Activated T-cell treated with anti-CD3 and anti-CD28 coated beads, Interleukin-2, amount 50 U/mL, for 4 hours (primary cell): ENCODE measurements at regions not wholly inside any gene's neighbourhood (a gene's known extent, or its start where the extent isn't known, plus 50 kb on each side); places are given as distances from the start of the nearest gene placed in this dataset.
"Not testable (repeated sequence)": the region's sequence is repeated elsewhere in the genome, so short reads cannot be mapped to it uniquely, and the experiment has no call there.

Experiments
- ATAC-seq, 2 donors: fragments of 200-7000 bp; cut with Tn5 transposase; one replicate each; pipeline ENCODE4 v1.10.0; 2021
- DNase-seq: peaks from one replicate; pipeline ENCODE4 v3.0.0-alpha.2; 2020
- H3K27me3 Mint-ChIP-seq: one replicate; pipeline ENCODE4 v1.8.0; 2021; ENCODE audit warnings: low read depth, mixed read lengths
- H3K36me3 Mint-ChIP-seq: one replicate; pipeline ENCODE4 v1.8.0; 2022; ENCODE audit warnings: mixed read lengths; ENCODE audit not compliant: insufficient read depth
- H3K4me1 Mint-ChIP-seq: one replicate; pipeline ENCODE4 v1.8.0; 2021; ENCODE audit warnings: low read depth, mixed read lengths
- H3K4me3 Mint-ChIP-seq: one replicate; pipeline ENCODE4 v1.8.0; 2021; ENCODE audit warnings: mild to moderate bottlenecking, moderate library complexity, mixed read lengths
- H3K9me3 Mint-ChIP-seq: one replicate; pipeline ENCODE4 v1.8.0; 2021; ENCODE audit warnings: mixed read lengths

- no peaks in the 10 kb centered on the region for H3K36me3 Mint-ChIP-seq
- H3K27me3 Mint-ChIP-seq, result peaks cover 6% of the 10 kb centered on the region
- no peaks in the 10 kb centered on the region for H3K4me1 Mint-ChIP-seq
- no peak overlapping the region for H3K4me3 Mint-ChIP-seq
- ATAC-seq, result peak in 1 of 2 donors; percentile 18
- DNase-seq, result no peak
- H3K9me3 Mint-ChIP-seq, result no peaks in the 10 kb centered on the region
Observed at GRCh38 chr14:71238835-71239234, 331.6 kb downstream of the PCNX1 start.

GRCh38 chr14:71240171-71240570 lies 332.9 kb downstream of the PCNX1 start:
- no peak for DNase-seq

GRCh38 chr14:71240866-71241520 lies 333.7 kb downstream of the PCNX1 start:
- Mint-ChIP-seq H3K4me3 (no peak overlapping the region), H3K9me3 (no peaks in the 10 kb centered on the region), H3K27me3 (peaks cover 6% of the 10 kb centered on the region), H3K4me1 (peaks cover 8% of the 10 kb centered on the region), H3K36me3 (no peaks in the 10 kb centered on the region)
- DNase-seq (no peak), ATAC-seq (no peak)

More at GRCh38 chr14:71240171-71240570, 332.9 kb downstream of the PCNX1 start:
- ATAC-seq, result no peak
- Mint-ChIP-seq H3K4me1 (peaks cover 2% of the 10 kb centered on the region), H3K9me3 (no peaks in the 10 kb centered on the region), H3K27me3 (peaks cover 6% of the 10 kb centered on the region), H3K36me3 (no peaks in the 10 kb centered on the region), H3K4me3 (no peak overlapping the region)

GRCh38 chr14:71242237-71242748 lies 335.0 kb downstream of the PCNX1 start:
- no peak for DNase-seq
- ATAC-seq, result no peak
- Mint-ChIP-seq H3K4me3 (no peak overlapping the region), H3K27me3 (peaks cover 4% of the 10 kb centered on the region), H3K36me3 (no peaks in the 10 kb centered on the region), H3K9me3 (peaks cover 3% of the 10 kb centered on the region), H3K4me1 (peaks cover 19% of the 10 kb centered on the region)

GRCh38 chr14:71243697-71244096 lies 336.4 kb downstream of the PCNX1 start:
- no peak for ATAC-seq
- Mint-ChIP-seq H3K9me3 (peaks cover 10% of the 10 kb centered on the region), H3K27me3 (no peaks in the 10 kb centered on the region), H3K4me3 (no peak overlapping the region), H3K36me3 (no peaks in the 10 kb centered on the region), H3K4me1 (peaks cover 19% of the 10 kb centered on the region)
- no peak for DNase-seq

GRCh38 chr14:71244341-71244740 lies 337.1 kb downstream of the PCNX1 start:
- H3K9me3 Mint-ChIP-seq, result peaks cover 10% of the 10 kb centered on the region
- H3K27me3 Mint-ChIP-seq, result no peaks in the 10 kb centered on the region
- ATAC-seq (no peak), DNase-seq (no peak)
- no peak overlapping the region for H3K4me3 Mint-ChIP-seq
- H3K4me1 Mint-ChIP-seq, result peaks cover 19% of the 10 kb centered on the region
- no peaks in the 10 kb centered on the region for H3K36me3 Mint-ChIP-seq

GRCh38 chr14:71245659-71246361 lies 338.6 kb downstream of the PCNX1 start:
- H3K4me3 Mint-ChIP-seq, result no peak overlapping the region
- DNase-seq, result no peak
- H3K27me3 Mint-ChIP-seq, result no peaks in the 10 kb centered on the region
- H3K36me3 Mint-ChIP-seq, result no peaks in the 10 kb centered on the region
- H3K9me3 Mint-ChIP-seq, result peaks cover 15% of the 10 kb centered on the region
- peak; percentile 32 to 48 for ATAC-seq
- peaks cover 25% of the 10 kb centered on the region for H3K4me1 Mint-ChIP-seq

GRCh38 chr14:71246539-71246938 lies 339.3 kb downstream of the PCNX1 start:
- Mint-ChIP-seq H3K36me3 (no peaks in the 10 kb centered on the region), H3K4me1 (peaks cover 25% of the 10 kb centered on the region), H3K27me3 (no peaks in the 10 kb centered on the region), H3K9me3 (peaks cover 15% of the 10 kb centered on the region), H3K4me3 (no peak overlapping the region)
- no peak for ATAC-seq
- DNase-seq, result no peak

- DNase-seq (no peak), ATAC-seq (no peak)
- no peaks in the 10 kb centered on the region for H3K36me3 Mint-ChIP-seq
- peaks cover 25% of the 10 kb centered on the region for H3K4me1 Mint-ChIP-seq
- no peaks in the 10 kb centered on the region for H3K27me3 Mint-ChIP-seq
- peaks cover 15% of the 10 kb centered on the region for H3K9me3 Mint-ChIP-seq
- H3K4me3 Mint-ChIP-seq, result no peak overlapping the region
Observed at GRCh38 chr14:71247106-71247505, 339.8 kb downstream of the PCNX1 start.

- Mint-ChIP-seq H3K9me3 (peaks cover 15% of the 10 kb centered on the region), H3K27me3 (no peaks in the 10 kb centered on the region), H3K4me3 (no peak overlapping the region), H3K36me3 (no peaks in the 10 kb centered on the region), H3K4me1 (peaks cover 25% of the 10 kb centered on the region)
- ATAC-seq, result no peak
- DNase-seq, result no peak
Observed at GRCh38 chr14:71248194-71248593, 340.9 kb downstream of the PCNX1 start.

- H3K36me3 Mint-ChIP-seq, result no peaks in the 10 kb centered on the region
- no peaks in the 10 kb centered on the region for H3K27me3 Mint-ChIP-seq
- H3K4me1 Mint-ChIP-seq, result peaks cover 23% of the 10 kb centered on the region
- no peak overlapping the region for H3K4me3 Mint-ChIP-seq
- peaks cover 15% of the 10 kb centered on the region for H3K9me3 Mint-ChIP-seq
- DNase-seq, result no peak
- ATAC-seq, result no peak
Observed at GRCh38 chr14:71250347-71250746, 343.1 kb downstream of the PCNX1 start.

- ATAC-seq (no peak), DNase-seq (no peak)
- no peaks in the 10 kb centered on the region for H3K27me3 Mint-ChIP-seq
- peaks cover 15% of the 10 kb centered on the region for H3K9me3 Mint-ChIP-seq
- H3K4me1 Mint-ChIP-seq, result peaks cover 18% of the 10 kb centered on the region
- no peak overlapping the region for H3K4me3 Mint-ChIP-seq
- H3K36me3 Mint-ChIP-seq, result no peaks in the 10 kb centered on the region
Observed at GRCh38 chr14:71250791-71251190, 343.5 kb downstream of the PCNX1 start.

GRCh38 chr14:71254091-71254719 lies 346.9 kb downstream of the PCNX1 start:
- ATAC-seq, H3K4me1 Mint-ChIP-seq, H3K27me3 Mint-ChIP-seq, H3K36me3 Mint-ChIP-seq, H3K4me3 Mint-ChIP-seq, DNase-seq: not testable (repeated sequence)
- H3K9me3 Mint-ChIP-seq, result peaks cover 23% of the 10 kb centered on the region

- Mint-ChIP-seq H3K4me3 (no peak overlapping the region), H3K9me3 (peaks cover 33% of the 10 kb centered on the region), H3K4me1 (no peaks in the 10 kb centered on the region), H3K27me3 (no peaks in the 10 kb centered on the region), H3K36me3 (no peaks in the 10 kb centered on the region)
- DNase-seq, result no peak
- ATAC-seq, result no peak
Observed at GRCh38 chr14:71261206-71261605, 353.9 kb downstream of the PCNX1 start.

GRCh38 chr14:71262441-71262840 lies 355.2 kb downstream of the PCNX1 start:
- ATAC-seq, result no peak
- Mint-ChIP-seq H3K9me3 (peaks cover 23% of the 10 kb centered on the region), H3K4me1 (peaks cover 7% of the 10 kb centered on the region), H3K27me3 (no peaks in the 10 kb centered on the region), H3K36me3 (no peaks in the 10 kb centered on the region), H3K4me3 (no peak overlapping the region)
- DNase-seq, result no peak
